Body of pancreas (tissue), 4 donors: ENCODE measurements at regions not wholly inside any gene's neighbourhood (a gene's known extent, or its start where the extent isn't known, plus 50 kb on each side); places are given as distances from the start of the nearest gene placed in this dataset.

Experiments
- ATAC-seq: fragments of 150-250 bp; one replicate; pipeline ENCODE4 v1.9.1; 2016
- DNase-seq, 4 donors: peaks; one replicate each; pipeline ENCODE4 v3.0.0-alpha.2; 2019
- H3K27ac ChIP-seq, 4 donors: fragments of 200-600 bp; sonication (generic); 1 replicate in 3 of 4; 2 replicates in 1 of 4; pipeline versions ENCODE4 v1.5.1 to v1.6.1; 2016 to 2019; ENCODE audit warnings: mild to moderate bottlenecking in 1 of 4, mixed read lengths in 1 of 4, moderate library complexity in 1 of 4
- H3K27me3 ChIP-seq, 2 donors: fragments of 200-600 bp; sonication (generic); one replicate each; pipeline ENCODE4 v1.6.0; 2016; ENCODE audit warnings: mild to moderate bottlenecking in 1 of 2
- H3K36me3 ChIP-seq, 2 donors: fragments of 200-600 bp; sonication (generic); replicated peaks in 1 of 2; 2 replicates each; pipeline ENCODE4 v1.5.1; 2016; ENCODE audit warnings: low read depth in 2 of 2; ENCODE audit not compliant: insufficient read depth in 1 of 2
- H3K4me1 ChIP-seq: fragments of 200-600 bp; sonication (generic); one replicate; pipeline ENCODE4 v1.6.0; 2016
- H3K4me3 ChIP-seq, 2 donors: fragments of 200-600 bp; sonication (generic); 1 replicate in 1 of 2; 2 replicates in 1 of 2; pipeline ENCODE4 v1.5.1; 2016 to 2019
- H3K9me3 ChIP-seq, 3 donors: fragments of 200-600 bp; sonication (generic); 1 replicate in 2 of 3; 2 replicates in 1 of 3; pipeline ENCODE4 v1.5.1; 2016
- POLR2A ChIP-seq, 3 donors: fragments of 450-650 bp; IDR thresholded peaks; one replicate each; pipeline ENCODE4 v1.6.1; 2016; ENCODE audit warnings: antibody characterized with exemption in 3 of 3, mild to moderate bottlenecking in 2 of 3
- whole genome bisulfite sequencing, 2 donors: methylation state at CpG; one replicate each; pipeline ENCODE4 v1.1.5; 2017; 5-methylcytosine and 5-hydroxymethylcytosine counted together
- intact Hi-C: fragments of 100-400 bp; cut with DNase I; formaldehyde crosslinking; loops from one replicate; pipeline ENCODE4 v1.15.1; 2023
- TF ChIP-seq, protein P1 (sequence below), 7 experiments: fragments of 450-650 bp in 4 of 7; fragments of 200-600 bp in 3 of 7; sonication (generic) in 3 of 7; IDR thresholded peaks; one replicate each; pipeline ENCODE4 v1.5.1; 2016 to 2019; ENCODE audit warnings: antibody characterized with exemption in 7 of 7

DNA sequence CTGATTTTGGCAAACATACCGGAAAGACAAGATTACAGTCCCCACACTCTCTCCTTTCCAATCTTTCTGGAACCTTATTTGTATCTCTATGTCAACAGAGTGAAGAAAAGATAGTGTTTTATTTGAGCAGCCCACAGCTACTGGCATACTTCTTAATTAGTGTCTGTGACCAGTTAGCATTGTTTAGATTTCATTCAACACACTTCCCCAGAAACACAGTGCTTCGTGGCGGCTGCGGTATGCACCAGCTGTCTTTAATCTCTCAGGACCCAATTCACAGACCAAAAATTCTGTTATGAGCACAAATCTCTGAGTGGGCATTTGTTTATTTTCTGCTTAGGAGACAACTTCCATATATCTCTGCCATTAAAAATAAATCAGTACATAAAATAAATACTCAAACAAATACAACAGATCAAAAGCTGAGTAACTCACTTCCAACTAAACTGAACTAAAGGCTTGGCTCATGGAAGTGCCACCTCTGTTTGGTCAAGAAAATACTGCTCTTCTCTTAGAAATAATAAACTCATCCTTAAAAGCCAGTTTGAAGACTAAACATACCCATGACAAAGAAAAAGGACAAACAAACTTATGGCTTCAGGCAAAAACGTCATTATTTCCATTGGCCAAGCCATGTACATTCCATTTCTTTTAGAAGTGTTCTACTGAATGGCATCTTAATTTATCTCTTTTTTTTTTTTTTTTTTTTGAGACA, 392.4 kb downstream of the TXNL1 start:
- H3K36me3 ChIP-seq: no peaks in the 10 kb centered on the region
- H3K9me3 ChIP-seq: no peaks in the 10 kb centered on the region
- no peak overlapping the region for H3K4me3 ChIP-seq
- H3K27me3 ChIP-seq: no peaks in the 10 kb centered on the region
- DNase-seq (no peak), ATAC-seq (no peak)
- H3K4me1 ChIP-seq: peaks cover 22% of the 10 kb centered on the region
- intact Hi-C loops: no loop called here
- 10 to 22% methylated on average over 5 of the region's 5 CpGs for WGBS, 2 donors
- H3K27ac ChIP-seq: no peak overlapping the region
- TF ChIP-seq, protein P1, sequence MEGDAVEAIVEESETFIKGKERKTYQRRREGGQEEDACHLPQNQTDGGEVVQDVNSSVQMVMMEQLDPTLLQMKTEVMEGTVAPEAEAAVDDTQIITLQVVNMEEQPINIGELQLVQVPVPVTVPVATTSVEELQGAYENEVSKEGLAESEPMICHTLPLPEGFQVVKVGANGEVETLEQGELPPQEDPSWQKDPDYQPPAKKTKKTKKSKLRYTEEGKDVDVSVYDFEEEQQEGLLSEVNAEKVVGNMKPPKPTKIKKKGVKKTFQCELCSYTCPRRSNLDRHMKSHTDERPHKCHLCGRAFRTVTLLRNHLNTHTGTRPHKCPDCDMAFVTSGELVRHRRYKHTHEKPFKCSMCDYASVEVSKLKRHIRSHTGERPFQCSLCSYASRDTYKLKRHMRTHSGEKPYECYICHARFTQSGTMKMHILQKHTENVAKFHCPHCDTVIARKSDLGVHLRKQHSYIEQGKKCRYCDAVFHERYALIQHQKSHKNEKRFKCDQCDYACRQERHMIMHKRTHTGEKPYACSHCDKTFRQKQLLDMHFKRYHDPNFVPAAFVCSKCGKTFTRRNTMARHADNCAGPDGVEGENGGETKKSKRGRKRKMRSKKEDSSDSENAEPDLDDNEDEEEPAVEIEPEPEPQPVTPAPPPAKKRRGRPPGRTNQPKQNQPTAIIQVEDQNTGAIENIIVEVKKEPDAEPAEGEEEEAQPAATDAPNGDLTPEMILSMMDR (IDR thresholded peaks at IDR 0.05): no peak
- no peak for TF ChIP-seq POLR2A (IDR thresholded peaks at IDR 0.05)

DNA sequence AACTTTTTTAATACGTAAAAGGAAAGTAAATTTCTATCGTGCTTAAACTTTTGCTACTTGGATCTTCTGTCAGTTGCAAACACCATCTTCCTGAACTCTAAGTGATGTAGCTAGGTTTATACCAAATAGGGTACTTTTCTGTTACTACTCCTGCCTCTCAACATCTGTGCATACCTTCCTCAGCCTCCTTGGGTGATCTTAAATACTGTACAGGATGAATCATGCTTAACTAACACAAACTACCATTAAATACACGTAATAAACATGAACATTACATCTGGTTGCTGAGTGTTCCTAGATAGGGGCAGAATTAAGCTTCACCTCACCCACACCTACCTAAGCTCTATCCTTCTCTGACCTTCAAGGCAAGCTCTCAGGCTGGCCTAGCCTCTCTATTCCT, 398.0 kb downstream of the TXNL1 start:
- ATAC-seq: no peak
- TF ChIP-seq POLR2A (IDR thresholded peaks at IDR 0.05): no peak
- TF ChIP-seq, protein P1 (IDR thresholded peaks at IDR 0.05): no peak
- no peaks in the 10 kb centered on the region for H3K36me3 ChIP-seq

DNA sequence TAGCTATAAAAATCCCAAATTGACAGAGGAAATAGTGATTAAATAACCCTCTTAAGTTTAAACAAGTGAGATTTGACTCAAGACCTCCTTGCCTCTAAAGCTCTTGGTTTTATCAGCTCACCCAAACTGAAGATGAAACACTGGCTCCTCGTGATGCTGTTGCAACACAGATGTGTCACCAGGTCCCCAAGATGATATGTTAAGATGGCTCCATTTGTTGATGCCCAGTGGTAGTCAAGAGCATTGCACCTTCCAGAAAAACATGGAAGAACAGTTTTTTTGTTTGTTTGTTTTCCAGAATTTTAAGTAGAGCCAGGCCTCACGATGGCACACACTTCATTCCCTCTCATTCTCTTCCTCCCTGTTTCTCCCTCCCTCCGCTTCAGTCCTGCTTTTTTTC, 399.8 kb downstream of the TXNL1 start:
- Histone ChIP-seq H3K4me1 (no peaks in the 10 kb centered on the region), H3K4me3 (no peak overlapping the region), H3K27me3 (no peaks in the 10 kb centered on the region), H3K9me3 (no peaks in the 10 kb centered on the region), H3K36me3 (no peaks in the 10 kb centered on the region), H3K27ac (no peak overlapping the region)
- no peak for ATAC-seq
- WGBS, 2 donors: 82 to 89% methylated on average over 3 of the region's 3 CpGs
- intact Hi-C loops: no loop called here
- no peak for TF ChIP-seq POLR2A (IDR thresholded peaks at IDR 0.05)
- TF ChIP-seq, protein P1 (IDR thresholded peaks at IDR 0.05): no peak
- no peak for DNase-seq

More for the DNA sequence above, 398.0 kb downstream of the TXNL1 start:
- peaks cover 4% of the 10 kb centered on the region for H3K4me1 ChIP-seq
- no peak overlapping the region for H3K27ac ChIP-seq
- no peaks in the 10 kb centered on the region for H3K9me3 ChIP-seq
- no peak for DNase-seq
- no peaks in the 10 kb centered on the region for H3K27me3 ChIP-seq
- intact Hi-C loops: no loop called here
- WGBS, 2 donors: 93 to 94% methylated on average over 3 of the region's 3 CpGs
- no peak overlapping the region for H3K4me3 ChIP-seq

DNA sequence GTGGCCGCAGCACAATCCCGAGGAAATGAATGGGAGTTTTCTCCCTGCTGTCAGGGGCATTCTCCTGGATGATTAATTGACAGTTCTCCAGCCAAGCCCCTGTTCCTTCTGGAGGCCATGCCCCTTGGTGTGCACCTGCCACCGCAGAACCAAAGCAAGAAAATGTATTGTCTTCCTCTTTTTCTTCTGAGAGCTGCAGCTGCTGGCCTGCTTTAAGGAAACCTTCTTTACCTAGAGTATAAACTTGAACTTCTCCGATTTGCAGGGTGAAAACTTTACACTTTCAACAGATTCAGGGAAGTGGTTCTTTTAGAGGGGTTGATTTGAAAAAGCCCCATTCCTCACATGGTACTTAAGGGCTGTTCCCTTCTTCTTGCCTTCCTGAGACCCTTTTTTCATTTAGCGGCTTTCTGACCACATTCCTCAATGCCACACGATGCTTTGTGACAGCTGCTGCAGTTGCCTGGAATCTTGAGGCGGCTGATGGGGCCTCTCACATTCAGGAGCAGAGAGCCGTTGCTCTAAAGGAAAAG, 402.8 kb downstream of the TXNL1 start:
- no peaks in the 10 kb centered on the region for H3K27me3 ChIP-seq
- no peak overlapping the region for H3K27ac ChIP-seq
- no peak for ATAC-seq
- no peak for DNase-seq
- WGBS, 2 donors: 59 to 79% methylated on average over 8 of the region's 8 CpGs
- no peak overlapping the region for H3K4me3 ChIP-seq
- H3K36me3 ChIP-seq: no peaks in the 10 kb centered on the region
- intact Hi-C loops: no loop called here
- no peaks in the 10 kb centered on the region for H3K4me1 ChIP-seq
- no peaks in the 10 kb centered on the region for H3K9me3 ChIP-seq
- TF ChIP-seq, protein P1 (IDR thresholded peaks at IDR 0.05): no peak
- TF ChIP-seq POLR2A (IDR thresholded peaks at IDR 0.05): no peak

DNA sequence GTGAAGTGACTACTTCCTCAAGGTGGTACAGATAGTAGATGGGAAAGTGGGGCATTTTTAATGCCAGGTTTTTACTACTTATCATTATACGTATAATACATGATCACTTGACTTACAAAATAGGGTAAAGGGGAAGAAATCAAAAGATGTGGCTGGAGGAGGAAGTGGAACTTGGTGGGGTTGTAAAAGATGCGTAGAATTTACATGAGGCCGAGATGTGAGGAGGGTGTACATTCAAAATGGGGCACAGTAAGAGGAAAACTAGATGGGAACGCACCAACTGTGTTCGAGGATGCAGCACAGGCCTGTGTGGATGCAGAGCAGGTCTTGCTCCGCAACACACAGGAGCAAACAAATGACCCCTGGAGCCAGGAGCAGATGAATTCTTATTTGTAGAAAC, 403.3 kb downstream of the TXNL1 start:
- Histone ChIP-seq H3K36me3 (no peaks in the 10 kb centered on the region), H3K27ac (no peak overlapping the region), H3K4me1 (no peaks in the 10 kb centered on the region), H3K9me3 (no peaks in the 10 kb centered on the region), H3K27me3 (no peaks in the 10 kb centered on the region), H3K4me3 (no peak overlapping the region)
- intact Hi-C loops: no loop called here
- DNase-seq: no peak
- 80 to 89% methylated on average over 6 of the region's 6 CpGs for WGBS, 2 donors
- ATAC-seq: no peak
- TF ChIP-seq, protein P1 (IDR thresholded peaks at IDR 0.05): no peak
- no peak for TF ChIP-seq POLR2A (IDR thresholded peaks at IDR 0.05)
